ENCODE measurements at regions not wholly inside any gene's neighbourhood (a gene's known extent, or its start where the extent isn't known, plus 50 kb on each side); places are given as distances from the start of the nearest gene placed in this dataset.

- TF ChIP-seq CTCF (IDR thresholded peaks at IDR 0.05; ENCODE audit: extremely low read depth in 1 of 2, insufficient read depth in 1 of 2, low read depth in 1 of 2, low read length in 2 of 2) (no peak), MYC (IDR thresholded peaks at IDR 0.05; ENCODE audit: low read depth, low read length) (no peak)
Observed at GRCh38 chr5:92930057-92930456, 651.0 kb downstream of the NR2F1-AS1 start.

Measured in endothelial cell of umbilical vein (primary cell).